GM19468 (cell line): ENCODE measurements at regions not wholly inside any gene's neighbourhood (a gene's known extent, or its start where the extent isn't known, plus 50 kb on each side); places are given as distances from the start of the nearest gene placed in this dataset.

ENCODE experiments used
- ATAC-seq: cut with Tn5 transposase; IDR thresholded peaks from one replicate; pipeline ENCODE4 v1.9.1; 2021; ENCODE audit warnings: mild to moderate bottlenecking, moderate library complexity, moderate number of reproducible peaks; ENCODE audit not compliant: unreplicated experiment; ENCODE audit errors: extremely low read depth

GRCh38 chr4:36011381-36011780, 232.9 kb downstream of the ARAP2 start:
- no peak for ATAC-seq

GRCh38 chr4:36012503-36012902, 231.8 kb downstream of the ARAP2 start:
- ATAC-seq: no peak

DNA sequence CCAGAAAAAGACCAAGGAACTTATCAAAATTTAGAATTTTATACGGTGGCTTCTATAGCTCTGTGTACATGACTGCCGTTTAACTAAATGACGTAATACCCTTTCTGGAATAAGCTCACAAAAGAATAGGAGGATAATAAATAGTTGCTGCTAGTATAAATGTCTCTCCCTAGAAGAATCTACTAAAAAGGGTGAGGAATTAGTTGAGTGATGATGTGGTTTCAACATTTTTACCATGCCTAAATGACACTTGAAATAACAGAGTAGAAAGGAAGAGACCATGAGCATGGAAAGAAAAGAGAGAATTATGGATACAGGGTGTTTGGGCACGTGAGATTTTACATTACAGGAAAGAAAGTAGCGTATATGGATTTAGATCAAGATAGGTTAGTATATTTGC, 231.1 kb downstream of the ARAP2 start:
- no peak for ATAC-seq
